Smooth muscle cell (in vitro differentiated cells): ENCODE measurements at regions not wholly inside any gene's neighbourhood (a gene's known extent, or its start where the extent isn't known, plus 50 kb on each side); places are given as distances from the start of the nearest gene placed in this dataset.
"Not testable (repeated sequence)": the region's sequence is repeated elsewhere in the genome, so short reads cannot be mapped to it uniquely, and the experiment has no call there.

ENCODE experiments used
- DNase-seq: peaks from one replicate; lab custom pipeline; 2025; ENCODE audit not compliant: unreplicated experiment; lab: John Stamatoyannopoulos, UW
- H2AFZ ChIP-seq: fragments of 200-600 bp; sonication (generic); 2 replicates; pipeline ENCODE4 v1.6.0; 2016; ENCODE audit warnings: antibody characterized with exemption, low read depth, mild to moderate bottlenecking
- H3F3A ChIP-seq: fragments of 200-600 bp; sonication (generic); 2 replicates; pipeline ENCODE4 v1.6.0; 2017; ENCODE audit warnings: antibody characterized with exemption, low read depth
- H3K27ac ChIP-seq: fragments of 200-600 bp; sonication (generic); 2 replicates; pipeline ENCODE4 v1.5.1; 2016; ENCODE audit warnings: low read depth, mild to moderate bottlenecking
- H3K27me3 ChIP-seq: fragments of 200-600 bp; sonication (generic); 2 replicates; pipeline ENCODE4 v1.6.1; 2016; ENCODE audit warnings: low read depth, mild to moderate bottlenecking
- H3K36me3 ChIP-seq: fragments of 200-600 bp; sonication (generic); 2 replicates; pipeline ENCODE4 v1.5.1; 2016; ENCODE audit warnings: low read depth
- H3K4me1 ChIP-seq: fragments of 200-600 bp; sonication (generic); 2 replicates; pipeline ENCODE4 v1.5.1; 2016; ENCODE audit warnings: low read depth
- H3K4me2 ChIP-seq: fragments of 200-600 bp; sonication (generic); 2 replicates; pipeline ENCODE4 v1.6.0; 2016; ENCODE audit warnings: mild to moderate bottlenecking
- H3K4me3 ChIP-seq: fragments of 200-600 bp; sonication (generic); 2 replicates; pipeline ENCODE4 v1.5.1; 2016; ENCODE audit warnings: mild to moderate bottlenecking
- H3K79me2 ChIP-seq: fragments of 200-600 bp; sonication (generic); 2 replicates; pipeline ENCODE4 v1.6.0; 2016; ENCODE audit warnings: low read depth, mild to moderate bottlenecking
- H3K9ac ChIP-seq: fragments of 200-600 bp; sonication (generic); 2 replicates; pipeline ENCODE4 v1.6.0; 2016; ENCODE audit warnings: low read depth
- H3K9me3 ChIP-seq: fragments of 200-600 bp; sonication (generic); replicated peaks from 2 replicates; pipeline ENCODE4 v1.5.1; 2016; ENCODE audit warnings: low read depth
- H4K20me1 ChIP-seq: fragments of 200-600 bp; sonication (generic); 2 replicates; pipeline ENCODE4 v1.6.0; 2016; ENCODE audit warnings: low read depth
- CTCF ChIP-seq: fragments of 200-600 bp; sonication (generic); IDR thresholded peaks from 2 replicates; pipeline ENCODE4 v1.5.1; 2017; ENCODE audit warnings: borderline replicate concordance, mild to moderate bottlenecking, antibody characterized with exemption; ENCODE audit not compliant: insufficient read depth, poor library complexity, severe bottlenecking
- WGBS: methylation state at CpG from one replicate; pipeline ENCODE4 v1.1.7; 2016; ENCODE audit warnings: low lambda C conversion rate; 5-methylcytosine and 5-hydroxymethylcytosine counted together

- peak overlapping the region; percentile 22 for H3K27ac ChIP-seq
- H2AFZ ChIP-seq, result no peak overlapping the region
Observed at GRCh38 chr7:19522486-19522885, 186.4 kb downstream of the POLR1F start.

GRCh38 chr7:19520392-19520791 lies 188.4 kb downstream of the POLR1F start:
- Histone ChIP-seq H3K79me2 (no peaks in the 10 kb centered on the region), H3K27ac (no peak overlapping the region), H4K20me1 (no peaks in the 10 kb centered on the region), H3K4me2 (no peak overlapping the region), H3F3A (no peaks in the 10 kb centered on the region), H3K36me3 (no peaks in the 10 kb centered on the region), H3K9me3 (no peaks in the 10 kb centered on the region), H3K4me3 (no peak overlapping the region), H3K9ac (no peak overlapping the region), H2AFZ (no peak overlapping the region), H3K27me3 (no peaks in the 10 kb centered on the region), H3K4me1 (no peaks in the 10 kb centered on the region)
- TF ChIP-seq CTCF, result no peak
- 97% methylated on average over 1 of the region's 1 CpG for WGBS
- no peak for DNase-seq

More at GRCh38 chr7:19522486-19522885, 186.4 kb downstream of the POLR1F start:
- H3K4me2 ChIP-seq, result peak overlapping the region; percentile 38
- no peaks in the 10 kb centered on the region for H3K4me1 ChIP-seq
- no peaks in the 10 kb centered on the region for H3K27me3 ChIP-seq
- H4K20me1 ChIP-seq, result no peaks in the 10 kb centered on the region
- H3K9ac ChIP-seq, result no peak overlapping the region
- DNase-seq, result no peak
- no peak for TF ChIP-seq CTCF
- H3K79me2 ChIP-seq, result no peaks in the 10 kb centered on the region
- WGBS, result 33% methylated on average over 3 of the region's 3 CpGs
- no peak overlapping the region for H3K4me3 ChIP-seq
- H3K9me3 ChIP-seq, result no peaks in the 10 kb centered on the region
- H3K36me3 ChIP-seq, result no peaks in the 10 kb centered on the region
- no peaks in the 10 kb centered on the region for H3F3A ChIP-seq

GRCh38 chr7:19519443-19520021 lies 189.3 kb downstream of the POLR1F start:
- Histone ChIP-seq H3K9me3 (no peaks in the 10 kb centered on the region), H3K36me3 (no peaks in the 10 kb centered on the region), H3K79me2 (no peaks in the 10 kb centered on the region), H3K27me3 (no peaks in the 10 kb centered on the region), H2AFZ (no peak overlapping the region), H3K4me3 (no peak overlapping the region), H4K20me1 (no peaks in the 10 kb centered on the region), H3F3A (no peaks in the 10 kb centered on the region), H3K27ac (no peak overlapping the region), H3K4me1 (no peaks in the 10 kb centered on the region), H3K9ac (no peak overlapping the region), H3K4me2 (no peak overlapping the region)
- no peak for TF ChIP-seq CTCF
- DNase-seq, result no peak
- WGBS, result 63% methylated on average over 3 of the region's 3 CpGs

DNA sequence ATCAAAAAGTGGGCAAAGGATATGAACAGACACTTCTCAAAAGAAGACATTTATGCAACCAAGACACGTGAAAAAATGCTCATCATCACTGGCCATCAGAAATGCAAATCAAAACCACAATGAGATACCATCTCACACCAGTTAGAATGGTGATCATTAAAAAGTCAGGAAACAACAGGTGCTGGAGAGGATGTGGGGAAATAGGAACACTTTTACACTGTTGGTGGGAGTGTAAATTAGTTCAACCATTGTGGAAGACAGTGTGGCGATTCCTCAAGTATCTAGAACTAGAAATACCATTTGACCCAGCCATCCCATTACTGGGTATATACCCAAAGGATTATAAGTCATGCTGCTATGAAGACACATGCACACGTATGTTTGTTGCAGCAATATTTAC lies 191.3 kb downstream of the POLR1F start:
- H3F3A ChIP-seq, H3K4me2 ChIP-seq, H3K27ac ChIP-seq, H4K20me1 ChIP-seq, DNase-seq, H2AFZ ChIP-seq, H3K79me2 ChIP-seq, H3K4me3 ChIP-seq, H3K9ac ChIP-seq, H3K36me3 ChIP-seq, H3K27me3 ChIP-seq, H3K4me1 ChIP-seq, H3K9me3 ChIP-seq: not testable (repeated sequence)
- WGBS, result 99% methylated on average over 3 of the region's 3 CpGs
